VCaP (cell line): ENCODE measurements at regions not wholly inside any gene's neighbourhood (a gene's known extent, or its start where the extent isn't known, plus 50 kb on each side); places are given as distances from the start of the nearest gene placed in this dataset.

Experiments used
- H3K27ac ChIP-seq: fragments of 450-650 bp; 2 replicates; pipeline ENCODE4 v1.5.1; 2017
- TF ChIP-seq, protein P1 (sequence below): fragments of 450-650 bp; conservative IDR thresholded peaks from 2 replicates; pipeline ENCODE4 v1.5.1; 2017; ENCODE audit warnings: mild to moderate bottlenecking, moderate library complexity

GRCh38 chr2:16154501-16155280 is 214.3 kb downstream of the MYCN start:
- TF ChIP-seq, protein P1, sequence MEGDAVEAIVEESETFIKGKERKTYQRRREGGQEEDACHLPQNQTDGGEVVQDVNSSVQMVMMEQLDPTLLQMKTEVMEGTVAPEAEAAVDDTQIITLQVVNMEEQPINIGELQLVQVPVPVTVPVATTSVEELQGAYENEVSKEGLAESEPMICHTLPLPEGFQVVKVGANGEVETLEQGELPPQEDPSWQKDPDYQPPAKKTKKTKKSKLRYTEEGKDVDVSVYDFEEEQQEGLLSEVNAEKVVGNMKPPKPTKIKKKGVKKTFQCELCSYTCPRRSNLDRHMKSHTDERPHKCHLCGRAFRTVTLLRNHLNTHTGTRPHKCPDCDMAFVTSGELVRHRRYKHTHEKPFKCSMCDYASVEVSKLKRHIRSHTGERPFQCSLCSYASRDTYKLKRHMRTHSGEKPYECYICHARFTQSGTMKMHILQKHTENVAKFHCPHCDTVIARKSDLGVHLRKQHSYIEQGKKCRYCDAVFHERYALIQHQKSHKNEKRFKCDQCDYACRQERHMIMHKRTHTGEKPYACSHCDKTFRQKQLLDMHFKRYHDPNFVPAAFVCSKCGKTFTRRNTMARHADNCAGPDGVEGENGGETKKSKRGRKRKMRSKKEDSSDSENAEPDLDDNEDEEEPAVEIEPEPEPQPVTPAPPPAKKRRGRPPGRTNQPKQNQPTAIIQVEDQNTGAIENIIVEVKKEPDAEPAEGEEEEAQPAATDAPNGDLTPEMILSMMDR = no peak
- H3K27ac ChIP-seq = no peak overlapping the region

GRCh38 chr2:16154061-16154460 is 213.7 kb downstream of the MYCN start:
- H3K27ac ChIP-seq = no peak overlapping the region
- TF ChIP-seq, protein P1 = no peak

DNA sequence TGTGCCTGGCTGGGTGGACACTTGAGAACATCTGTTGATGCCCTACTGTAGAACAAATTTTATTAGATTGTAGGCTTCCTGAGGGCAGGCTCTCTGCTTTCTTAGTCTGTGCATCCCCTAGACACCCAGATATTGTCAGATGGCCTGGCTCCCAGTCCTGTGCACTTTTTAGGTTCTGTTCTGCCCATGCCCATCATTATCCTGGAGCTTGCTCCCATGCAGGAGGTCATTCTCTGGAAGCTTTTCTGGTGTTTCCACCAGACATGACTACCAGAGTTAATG is 213.3 kb downstream of the MYCN start:
- H3K27ac ChIP-seq = no peak overlapping the region
- TF ChIP-seq, protein P1 = no peak

- no peak overlapping the region for H3K27ac ChIP-seq
- TF ChIP-seq, protein P1 = no peak
Measured at GRCh38 chr2:16152928-16153753, 212.8 kb downstream of the MYCN start.

GRCh38 chr2:16152071-16152927 is 211.9 kb downstream of the MYCN start:
- H3K27ac ChIP-seq = no peak overlapping the region
- TF ChIP-seq, protein P1 = no peak

DNA sequence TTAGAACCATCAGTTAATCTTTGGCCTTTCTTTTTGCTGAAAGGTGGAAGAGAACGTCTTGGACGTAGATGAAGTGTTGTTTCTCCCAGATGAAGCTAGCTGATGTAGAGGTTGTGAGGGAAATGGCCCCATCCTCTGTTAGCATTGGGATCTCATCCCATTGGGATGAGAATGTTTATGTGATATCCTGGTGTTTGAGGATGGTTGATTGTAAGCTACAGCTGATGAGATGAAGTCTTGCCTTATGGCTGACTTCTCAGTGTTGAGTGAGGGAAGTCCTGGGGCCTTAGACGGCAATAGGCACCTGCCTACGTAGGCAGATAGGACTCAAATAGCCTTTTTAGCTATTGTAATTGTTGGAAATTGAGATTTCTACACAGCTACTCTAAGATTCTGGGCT is 211.3 kb downstream of the MYCN start:
- H3K27ac ChIP-seq = no peak overlapping the region
- TF ChIP-seq, protein P1 = no peak

DNA sequence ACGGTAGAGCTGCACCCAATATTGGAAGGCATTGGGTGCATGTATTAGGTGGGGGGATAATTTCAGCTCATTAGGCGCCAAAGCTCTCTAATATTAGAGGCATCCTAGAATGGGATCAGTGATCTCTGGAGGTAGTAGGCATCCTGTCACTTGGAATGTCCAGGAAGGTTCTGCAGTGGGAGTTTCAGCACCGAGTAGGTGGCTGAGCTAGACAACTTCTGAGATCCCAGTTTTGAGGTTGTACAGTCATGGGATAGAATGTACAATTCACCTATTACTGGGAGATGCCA is 210.9 kb downstream of the MYCN start:
- no peak overlapping the region for H3K27ac ChIP-seq
- TF ChIP-seq, protein P1 = no peak
